ENCODE measurements at regions not wholly inside any gene's neighbourhood (a gene's known extent, or its start where the extent isn't known, plus 50 kb on each side); places are given as distances from the start of the nearest gene placed in this dataset.

- TF ChIP-seq CTCF (IDR thresholded peaks at IDR 0.05; ENCODE audit: low read length, missing control alignments): no peak
Observed at GRCh38 chr4:17098401-17098800, 200.0 kb upstream of the LDB2 start.

GRCh38 chr4:17097362-17097761 is 198.9 kb upstream of the LDB2 start:
- DNase-seq (ENCODE audit: low read depth): no peak
- no peak overlapping the region for H3K4me3 ChIP-seq (replicated peaks; ENCODE audit: low read depth, low read length)
- TF ChIP-seq CTCF (IDR thresholded peaks at IDR 0.05; ENCODE audit: low read length, missing control alignments): no peak

More at GRCh38 chr4:17098401-17098800, 200.0 kb upstream of the LDB2 start:
- H3K4me3 ChIP-seq (replicated peaks; ENCODE audit: low read depth, low read length): no peak overlapping the region
- DNase-seq (ENCODE audit: low read depth): no peak

GRCh38 chr4:17096692-17097091 is 198.2 kb upstream of the LDB2 start:
- TF ChIP-seq CTCF (IDR thresholded peaks at IDR 0.05; ENCODE audit: low read length, missing control alignments): no peak
- H3K4me3 ChIP-seq (replicated peaks; ENCODE audit: low read depth, low read length): no peak overlapping the region
- peak; percentile 13 for DNase-seq (ENCODE audit: low read depth)

- TF ChIP-seq CTCF (IDR thresholded peaks at IDR 0.05; ENCODE audit: low read length, missing control alignments): no peak
- H3K4me3 ChIP-seq (replicated peaks; ENCODE audit: low read depth, low read length): no peak overlapping the region
- DNase-seq (ENCODE audit: low read depth): no peak
Observed at GRCh38 chr4:17095771-17096170, 197.3 kb upstream of the LDB2 start.

GRCh38 chr4:17094876-17095210 is 196.4 kb upstream of the LDB2 start:
- peak; percentile 19 for DNase-seq (ENCODE audit: low read depth)
- H3K4me3 ChIP-seq (replicated peaks; ENCODE audit: low read depth, low read length): no peak overlapping the region
- no peak for TF ChIP-seq CTCF (IDR thresholded peaks at IDR 0.05; ENCODE audit: low read length, missing control alignments)

- no peak for TF ChIP-seq CTCF (IDR thresholded peaks at IDR 0.05; ENCODE audit: low read length, missing control alignments)
- H3K4me3 ChIP-seq (replicated peaks; ENCODE audit: low read depth, low read length): no peak overlapping the region
- DNase-seq (ENCODE audit: low read depth): peak; percentile 49
Observed at GRCh38 chr4:17094159-17094875, 195.9 kb upstream of the LDB2 start.

GRCh38 chr4:17093481-17093880 is 195.0 kb upstream of the LDB2 start:
- no peak for TF ChIP-seq CTCF (IDR thresholded peaks at IDR 0.05; ENCODE audit: low read length, missing control alignments)
- H3K4me3 ChIP-seq (replicated peaks; ENCODE audit: low read depth, low read length): no peak overlapping the region

More at GRCh38 chr4:17093481-17093880, 195.0 kb upstream of the LDB2 start:
- DNase-seq (ENCODE audit: low read depth): no peak

Measured in fibroblast of pulmonary artery (primary cell).